ENCODE measurements at regions not wholly inside any gene's neighbourhood (a gene's known extent, or its start where the extent isn't known, plus 50 kb on each side); places are given as distances from the start of the nearest gene placed in this dataset.

DNA sequence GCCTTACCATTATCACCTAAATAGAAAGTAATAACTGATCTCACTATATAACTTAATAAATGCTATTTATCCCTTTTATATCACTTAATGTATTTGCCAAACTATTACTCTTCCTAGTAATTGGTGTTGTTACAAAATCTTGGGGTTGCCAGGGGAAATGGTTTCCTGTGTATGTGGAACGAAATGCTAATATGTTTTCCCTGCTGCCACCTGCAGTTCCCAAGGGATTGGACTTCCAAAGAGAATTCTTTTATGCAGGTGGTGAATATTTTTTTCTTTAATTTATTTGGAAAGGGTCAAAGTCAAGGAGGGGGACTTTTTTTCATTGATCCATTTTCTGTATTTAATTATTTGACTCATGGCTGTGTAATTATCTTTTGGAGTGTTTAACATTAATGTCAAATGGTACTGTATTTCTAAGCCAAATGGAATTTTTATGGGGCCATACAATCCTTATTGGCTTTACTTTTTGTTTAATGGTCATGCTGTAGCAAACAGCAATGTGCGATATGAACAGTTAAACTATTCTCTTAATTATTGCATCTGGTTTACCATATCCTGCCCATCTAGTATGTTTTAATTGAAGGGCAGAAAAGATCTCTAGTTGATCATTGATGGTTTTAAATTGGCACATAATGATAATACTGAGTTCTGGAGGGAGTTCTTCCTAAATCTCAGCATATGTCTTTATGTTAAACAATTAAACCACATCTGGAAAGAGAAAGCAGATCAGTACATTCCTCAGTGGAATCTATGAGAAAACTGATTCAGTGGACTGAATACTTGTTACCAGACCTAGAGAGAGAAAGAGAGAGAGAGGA, 486.3 kb downstream of the TTLL7 start:
- Histone ChIP-seq H3K9me3 (ENCODE audit: low read depth, low read length) (no peaks in the 10 kb centered on the region), H3K4me3 (peak overlapping the region; percentile 42), H3K9ac (ENCODE audit: insufficient read length) (no peak overlapping the region), H3K27ac (peak overlapping the region; percentile 78), H3K36me3 (ENCODE audit: insufficient read depth, low read length) (no peaks in the 10 kb centered on the region)
- TF ChIP-seq POLR2AphosphoS5 (IDR thresholded peaks at IDR 0.05; ENCODE audit: borderline replicate concordance, low read depth, low read length) (no peak), EZH2 (IDR thresholded peaks at IDR 0.05) (no peak), FOXP2 (optimal IDR thresholded peaks at IDR 0.05; ENCODE audit: control extremely low read depth, extremely low read length, insufficient read depth) (peak; percentile 48)
- no peak for DNase-seq (ENCODE audit: low read depth, low spot score)

DNA sequence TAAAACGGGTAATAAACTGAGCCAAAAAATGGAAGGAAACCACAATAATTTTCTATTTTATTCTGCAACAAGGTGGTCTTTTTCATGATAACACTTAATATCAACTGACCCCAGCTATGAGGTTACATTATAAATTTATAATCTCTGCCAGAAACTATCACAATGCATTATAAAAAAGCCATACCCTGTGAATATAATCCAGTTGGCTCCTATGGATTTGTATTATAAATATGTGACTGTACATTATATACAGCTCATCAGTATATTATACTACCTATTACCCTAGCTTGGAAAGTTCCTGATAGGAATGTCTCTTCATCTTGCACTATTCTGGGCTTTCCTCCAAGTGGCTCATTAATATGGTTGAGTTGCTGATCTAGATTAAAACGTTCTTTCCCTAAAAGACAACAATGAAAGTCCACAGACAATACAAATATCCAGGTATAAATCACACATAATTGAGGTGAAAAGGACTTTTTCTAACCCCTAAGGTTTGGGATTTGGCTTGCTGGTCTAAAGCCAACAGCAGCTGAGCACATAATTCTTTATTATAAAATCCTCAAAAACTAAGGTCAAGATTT, 487.7 kb downstream of the TTLL7 start:
- no peak for TF ChIP-seq EZH2 (IDR thresholded peaks at IDR 0.05)
- TF ChIP-seq FOXP2 (optimal IDR thresholded peaks at IDR 0.05; ENCODE audit: control extremely low read depth, extremely low read length, insufficient read depth): no peak
- no peak for TF ChIP-seq POLR2AphosphoS5 (IDR thresholded peaks at IDR 0.05; ENCODE audit: borderline replicate concordance, low read depth, low read length)
- Histone ChIP-seq H3K4me3 (no peak overlapping the region), H3K36me3 (ENCODE audit: insufficient read depth, low read length) (no peaks in the 10 kb centered on the region), H3K9me3 (ENCODE audit: low read depth, low read length) (no peaks in the 10 kb centered on the region), H3K27ac (peak overlapping the region; percentile 78), H3K9ac (ENCODE audit: insufficient read length) (no peak overlapping the region)
- no peak for DNase-seq (ENCODE audit: low read depth, low spot score)

DNA sequence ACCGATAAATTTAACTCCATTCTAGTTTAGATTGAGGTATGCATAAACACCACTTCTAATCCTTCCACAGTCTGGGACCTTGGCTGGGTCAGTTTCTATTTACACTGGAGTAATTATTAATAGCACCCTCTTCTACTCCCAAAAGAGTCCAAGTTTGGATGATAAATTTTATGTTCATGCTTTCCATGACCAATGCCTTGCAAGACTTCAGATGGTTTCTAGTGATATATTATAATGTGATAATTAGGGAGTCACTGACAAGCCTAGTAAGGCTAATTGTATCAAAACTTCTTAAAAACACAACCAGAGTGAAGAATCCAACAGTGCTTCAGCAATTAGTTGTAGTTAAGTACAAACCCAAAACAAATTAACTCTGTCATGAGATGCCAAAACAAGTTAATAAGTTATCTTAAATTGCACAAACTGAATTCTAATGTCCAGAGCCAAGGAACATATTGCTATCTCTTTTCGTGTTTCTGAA, 489.6 kb downstream of the TTLL7 start:
- Histone ChIP-seq H3K4me3 (peak overlapping the region; percentile 69), H3K9ac (ENCODE audit: insufficient read length) (no peak overlapping the region), H3K36me3 (ENCODE audit: insufficient read depth, low read length) (no peaks in the 10 kb centered on the region), H3K27ac (peak overlapping the region; percentile 96), H3K9me3 (ENCODE audit: low read depth, low read length) (no peaks in the 10 kb centered on the region)
- TF ChIP-seq EZH2 (IDR thresholded peaks at IDR 0.05): no peak
- no peak for TF ChIP-seq POLR2AphosphoS5 (IDR thresholded peaks at IDR 0.05; ENCODE audit: borderline replicate concordance, low read depth, low read length)
- no peak for TF ChIP-seq FOXP2 (optimal IDR thresholded peaks at IDR 0.05; ENCODE audit: control extremely low read depth, extremely low read length, insufficient read depth)
- DNase-seq (ENCODE audit: low read depth, low spot score): no peak

DNA sequence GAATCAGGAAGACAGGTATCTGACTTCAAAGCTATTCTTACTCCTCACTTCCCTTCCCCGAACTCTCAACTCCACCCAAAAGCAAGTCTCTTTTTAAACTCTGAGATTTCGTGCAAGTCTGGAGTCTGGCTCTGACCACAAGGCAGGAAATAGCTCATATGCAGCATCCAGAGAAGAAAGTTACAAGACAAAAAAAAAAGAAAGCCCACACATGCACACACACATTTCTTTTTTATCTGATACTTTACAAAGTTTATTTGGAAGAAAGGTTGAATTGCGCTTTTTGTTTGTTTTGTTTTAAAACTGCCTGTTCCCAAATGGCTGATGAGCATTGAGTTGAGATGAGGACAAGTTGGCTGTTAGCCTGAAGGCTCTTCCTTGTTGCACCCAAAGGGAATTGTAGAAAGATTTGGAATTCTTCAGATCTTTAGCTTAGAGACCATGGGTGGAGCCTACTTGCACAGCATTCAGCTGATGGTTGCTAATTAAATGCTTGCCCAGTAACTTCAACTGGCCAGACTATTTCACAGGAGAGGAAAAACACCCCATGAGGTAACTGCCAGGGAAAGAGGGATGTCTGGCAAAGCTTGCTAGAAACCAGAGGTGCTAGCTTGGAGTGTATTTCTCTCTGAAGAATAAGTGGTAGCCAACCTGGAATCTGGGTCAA, 490.3 kb downstream of the TTLL7 start:
- peak overlapping the region; percentile 21 for H3K9ac ChIP-seq (ENCODE audit: insufficient read length)
- H3K27ac ChIP-seq: peak overlapping the region; percentile 96
- no peaks in the 10 kb centered on the region for H3K9me3 ChIP-seq (ENCODE audit: low read depth, low read length)
- TF ChIP-seq FOXP2 (optimal IDR thresholded peaks at IDR 0.05; ENCODE audit: control extremely low read depth, extremely low read length, insufficient read depth): no peak
- TF ChIP-seq POLR2AphosphoS5 (IDR thresholded peaks at IDR 0.05; ENCODE audit: borderline replicate concordance, low read depth, low read length): no peak
- no peak for TF ChIP-seq EZH2 (IDR thresholded peaks at IDR 0.05)
- H3K36me3 ChIP-seq (ENCODE audit: insufficient read depth, low read length): no peaks in the 10 kb centered on the region
- DNase-seq (ENCODE audit: low read depth, low spot score): peak; percentile 70
- peak overlapping the region; percentile 69 for H3K4me3 ChIP-seq

DNA sequence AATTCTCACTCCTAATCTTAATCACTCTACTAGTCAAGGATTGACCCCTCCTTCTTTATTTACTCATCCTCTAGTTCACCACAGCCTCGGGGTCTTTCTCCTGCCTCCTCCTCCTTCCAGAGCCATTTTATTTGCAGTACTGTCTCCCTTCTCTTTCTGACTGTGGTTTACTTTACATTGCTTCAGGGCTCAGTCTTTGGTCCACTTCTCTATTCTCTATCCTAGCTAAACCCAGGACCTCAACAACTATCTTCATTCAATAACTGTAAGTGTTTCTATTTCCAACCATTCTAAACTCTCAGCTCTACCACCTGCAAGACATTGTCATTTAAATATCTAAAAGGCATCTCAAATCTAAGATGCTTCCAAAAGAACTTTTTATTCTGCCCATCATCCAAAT, 493.8 kb downstream of the TTLL7 start:
- Histone ChIP-seq H3K36me3 (ENCODE audit: insufficient read depth, low read length) (no peaks in the 10 kb centered on the region), H3K9ac (ENCODE audit: insufficient read length) (no peak overlapping the region), H3K4me3 (no peak overlapping the region), H3K27ac (no peak overlapping the region), H3K9me3 (ENCODE audit: low read depth, low read length) (no peaks in the 10 kb centered on the region)
- no peak for DNase-seq (ENCODE audit: low read depth, low spot score)
- no peak for TF ChIP-seq POLR2AphosphoS5 (IDR thresholded peaks at IDR 0.05; ENCODE audit: borderline replicate concordance, low read depth, low read length)
- no peak for TF ChIP-seq EZH2 (IDR thresholded peaks at IDR 0.05)
- TF ChIP-seq FOXP2 (optimal IDR thresholded peaks at IDR 0.05; ENCODE audit: control extremely low read depth, extremely low read length, insufficient read depth): no peak

DNA sequence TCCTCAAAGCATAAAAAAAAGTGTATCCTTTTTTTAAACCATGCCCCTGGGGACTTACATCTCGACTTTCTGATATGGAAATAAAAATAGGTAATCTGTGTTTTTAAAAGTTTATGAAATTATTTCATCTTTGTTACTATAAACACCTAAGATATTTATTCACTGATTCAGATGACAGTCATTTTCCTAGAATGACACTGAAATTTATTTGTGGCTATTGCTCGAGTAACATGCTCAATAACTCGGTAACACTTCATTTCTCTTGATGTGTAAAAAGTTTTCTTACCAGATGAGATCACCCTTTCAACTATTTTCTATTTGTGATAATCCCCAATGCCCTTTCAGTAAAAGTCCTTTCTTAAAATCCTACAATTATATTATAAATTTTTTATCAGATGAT, 495.8 kb downstream of the TTLL7 start:
- H3K9me3 ChIP-seq (ENCODE audit: low read depth, low read length): no peaks in the 10 kb centered on the region

DNA sequence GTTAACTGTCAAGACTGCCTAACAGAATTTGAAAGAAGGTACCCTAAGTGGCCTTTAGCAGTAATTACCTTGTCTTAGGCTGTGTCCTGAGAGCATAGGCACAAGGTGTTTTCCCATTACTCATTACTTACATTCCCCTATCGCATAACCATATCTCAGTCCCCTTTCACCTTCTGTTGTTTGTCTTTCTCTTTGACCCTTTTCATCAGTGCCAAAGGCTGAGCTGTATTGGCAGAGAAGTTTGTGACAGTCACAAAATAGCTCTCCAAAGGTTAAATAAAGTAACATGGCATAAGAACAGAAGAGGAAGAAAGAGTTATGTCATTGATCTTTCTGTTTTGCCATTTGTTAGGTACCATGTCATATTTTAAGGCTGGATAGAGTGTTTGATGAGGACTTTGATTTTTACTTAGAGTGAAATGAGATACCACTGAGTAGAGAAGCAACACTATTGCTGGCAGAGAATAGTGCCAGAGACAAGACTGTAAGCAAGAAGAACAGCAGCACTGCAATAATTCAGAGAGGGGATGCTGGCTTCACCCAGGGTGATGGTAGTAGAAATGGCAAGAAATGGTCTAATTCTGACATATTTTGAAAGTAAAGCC, 497.8 kb downstream of the TTLL7 start:
- no peak overlapping the region for H3K27ac ChIP-seq
- no peak overlapping the region for H3K4me3 ChIP-seq
- no peaks in the 10 kb centered on the region for H3K9me3 ChIP-seq (ENCODE audit: low read depth, low read length)
- no peaks in the 10 kb centered on the region for H3K36me3 ChIP-seq (ENCODE audit: insufficient read depth, low read length)
- no peak for DNase-seq (ENCODE audit: low read depth, low spot score)
- no peak overlapping the region for H3K9ac ChIP-seq (ENCODE audit: insufficient read length)
- no peak for TF ChIP-seq POLR2AphosphoS5 (IDR thresholded peaks at IDR 0.05; ENCODE audit: borderline replicate concordance, low read depth, low read length)
- no peak for TF ChIP-seq EZH2 (IDR thresholded peaks at IDR 0.05)
- no peak for TF ChIP-seq FOXP2 (optimal IDR thresholded peaks at IDR 0.05; ENCODE audit: control extremely low read depth, extremely low read length, insufficient read depth)

More for the DNA sequence above, 495.8 kb downstream of the TTLL7 start:
- Histone ChIP-seq H3K9ac (ENCODE audit: insufficient read length) (no peak overlapping the region), H3K27ac (no peak overlapping the region), H3K36me3 (ENCODE audit: insufficient read depth, low read length) (no peaks in the 10 kb centered on the region), H3K4me3 (no peak overlapping the region)
- no peak for TF ChIP-seq POLR2AphosphoS5 (IDR thresholded peaks at IDR 0.05; ENCODE audit: borderline replicate concordance, low read depth, low read length)
- no peak for TF ChIP-seq FOXP2 (optimal IDR thresholded peaks at IDR 0.05; ENCODE audit: control extremely low read depth, extremely low read length, insufficient read depth)
- no peak for TF ChIP-seq EZH2 (IDR thresholded peaks at IDR 0.05)
- no peak for DNase-seq (ENCODE audit: low read depth, low spot score)

DNA sequence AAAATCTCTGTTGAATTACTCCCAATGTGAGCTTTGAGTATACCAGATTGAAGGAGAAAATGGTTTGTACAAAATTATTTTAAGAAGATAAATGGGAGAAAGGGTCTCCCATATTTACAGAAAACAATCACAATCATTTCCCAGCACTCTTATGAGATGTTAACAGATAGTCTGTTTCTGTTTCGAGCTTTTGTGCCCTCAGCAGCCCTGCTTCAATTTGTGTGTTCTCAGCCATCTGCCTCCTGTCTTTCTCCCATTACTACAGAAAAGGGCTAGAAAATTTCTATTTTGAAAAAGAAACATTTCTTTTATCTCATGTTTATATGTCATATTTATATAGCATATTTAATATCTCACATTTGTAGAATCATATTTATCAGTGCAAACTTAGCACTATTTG, 498.4 kb downstream of the TTLL7 start:
- TF ChIP-seq POLR2AphosphoS5 (IDR thresholded peaks at IDR 0.05; ENCODE audit: borderline replicate concordance, low read depth, low read length) (no peak), FOXP2 (optimal IDR thresholded peaks at IDR 0.05; ENCODE audit: control extremely low read depth, extremely low read length, insufficient read depth) (no peak), EZH2 (IDR thresholded peaks at IDR 0.05) (no peak)
- DNase-seq (ENCODE audit: low read depth, low spot score): no peak
- Histone ChIP-seq H3K9me3 (ENCODE audit: low read depth, low read length) (no peaks in the 10 kb centered on the region), H3K36me3 (ENCODE audit: insufficient read depth, low read length) (no peaks in the 10 kb centered on the region), H3K27ac (no peak overlapping the region), H3K4me3 (no peak overlapping the region), H3K9ac (ENCODE audit: insufficient read length) (no peak overlapping the region)

All from SK-N-MC (cell line).